SKM-1 (cell line): ENCODE measurements at regions not wholly inside any gene's neighbourhood (a gene's known extent, or its start where the extent isn't known, plus 50 kb on each side); places are given as distances from the start of the nearest gene placed in this dataset.
A peak's percentile ranks its signal among the peaks of the same experiment; 100 is the strongest.
"Not testable (repeated sequence)": the region's sequence is repeated elsewhere in the genome, so short reads cannot be mapped to it uniquely, and the experiment has no call there.

Source experiments
- DNase-seq: peaks from one replicate; lab custom pipeline; 2025; ENCODE audit not compliant: unreplicated experiment; lab: John Stamatoyannopoulos, UW

DNA sequence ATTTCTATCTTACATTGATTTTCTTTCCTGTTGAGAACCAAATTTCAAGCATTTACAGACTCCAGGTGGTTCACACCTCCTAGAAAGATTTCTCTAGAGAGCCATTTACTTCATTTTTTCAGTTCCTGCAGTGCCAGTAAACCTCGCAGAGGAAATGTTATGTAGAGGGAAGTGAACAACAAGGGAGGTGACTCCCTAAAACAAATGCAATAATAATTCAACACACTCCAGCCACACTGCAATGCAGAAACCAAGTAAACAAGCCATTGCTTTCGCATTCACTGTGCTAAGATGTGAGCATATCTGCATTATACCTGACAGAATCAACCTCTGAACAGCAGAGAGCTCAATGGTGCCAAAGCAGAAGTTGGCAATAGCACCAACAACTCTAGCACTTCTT is 215.1 kb downstream of the RBM26 start:
- peak; percentile 21 for DNase-seq

- DNase-seq, result no peak
Measured at GRCh38 chr13:79187917-79188690, 218.0 kb downstream of the RBM26 start.

- no peak for DNase-seq
Measured at GRCh38 chr13:79185580-79185979, 220.5 kb downstream of the RBM26 start.

- DNase-seq, result no peak
Measured at GRCh38 chr13:79183231-79183630, 222.8 kb downstream of the RBM26 start.

DNA sequence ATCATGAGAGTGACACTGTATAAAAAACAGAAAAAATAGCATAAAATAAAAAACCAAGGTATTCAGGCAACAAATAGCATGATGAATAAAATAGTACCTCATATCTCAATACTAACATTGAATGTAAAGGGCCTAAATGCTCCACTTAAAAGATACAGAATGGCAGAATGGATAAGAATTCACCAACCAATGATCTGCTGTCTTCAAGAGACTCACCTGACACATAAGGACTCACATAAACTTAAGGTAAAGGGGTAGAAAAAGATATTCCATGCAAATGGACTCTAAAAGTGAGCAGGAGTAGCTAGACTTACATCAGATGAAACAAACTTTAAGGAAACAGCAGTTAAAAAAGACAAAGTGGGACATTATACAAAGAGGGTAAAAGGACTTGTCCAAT is 232.4 kb downstream of the RBM26 start:
- not testable (repeated sequence) for DNase-seq

- DNase-seq, result not testable (repeated sequence)
Measured at GRCh38 chr13:79172924-79173323, 233.1 kb downstream of the RBM26 start.

- DNase-seq, result no peak
Measured at GRCh38 chr13:79171141-79172061, 234.7 kb downstream of the RBM26 start.

- no peak for DNase-seq
Measured at GRCh38 chr13:79160818-79161217, 245.2 kb downstream of the RBM26 start.

DNA sequence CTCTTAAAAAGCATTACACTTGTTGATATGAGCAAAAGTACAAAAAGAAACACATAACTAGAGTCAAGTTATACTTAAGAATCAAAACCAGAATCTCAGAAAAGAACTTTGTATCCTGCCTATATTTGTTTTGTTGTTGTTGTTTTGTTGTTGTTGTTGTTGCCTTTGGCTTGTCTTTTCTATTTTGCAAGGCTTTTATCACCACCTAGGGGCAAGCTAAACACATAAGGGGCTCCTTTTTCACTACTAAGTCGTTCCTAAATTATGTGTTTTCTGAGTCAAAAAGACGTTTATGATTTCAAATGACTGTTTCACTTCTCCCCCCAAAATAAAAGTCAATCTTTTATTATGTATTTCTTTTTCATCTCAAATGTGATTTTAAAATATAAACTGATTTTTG is 250.2 kb downstream of the RBM26 start:
- no peak for DNase-seq

GRCh38 chr13:79149210-79149609 is 256.8 kb downstream of the RBM26 start:
- DNase-seq, result no peak

GRCh38 chr13:79141082-79141481 is 265.0 kb downstream of the RBM26 start:
- no peak for DNase-seq

DNA sequence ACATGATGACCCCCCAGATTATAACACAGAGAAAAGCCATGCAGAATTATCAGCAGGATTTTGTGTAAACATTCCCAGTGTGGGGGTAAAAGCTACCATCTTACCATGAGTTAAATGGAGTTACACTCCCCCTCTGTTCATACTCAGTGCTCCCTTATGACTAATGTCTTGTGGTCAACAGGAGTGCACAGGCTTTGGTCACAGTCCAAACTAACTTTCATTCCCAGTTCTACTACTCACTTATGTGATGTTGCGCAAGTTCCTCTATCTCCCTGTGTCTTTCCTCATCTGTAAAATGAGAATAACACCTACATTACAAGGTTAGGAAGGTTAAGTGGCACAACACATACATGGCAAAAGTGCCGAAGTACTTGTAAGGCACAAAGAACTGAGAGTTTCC is 277.9 kb downstream of the RBM26 start:
- peak; percentile 90 for DNase-seq

- DNase-seq, result no peak
Measured at GRCh38 chr13:79126706-79127105, 279.3 kb downstream of the RBM26 start.

DNA sequence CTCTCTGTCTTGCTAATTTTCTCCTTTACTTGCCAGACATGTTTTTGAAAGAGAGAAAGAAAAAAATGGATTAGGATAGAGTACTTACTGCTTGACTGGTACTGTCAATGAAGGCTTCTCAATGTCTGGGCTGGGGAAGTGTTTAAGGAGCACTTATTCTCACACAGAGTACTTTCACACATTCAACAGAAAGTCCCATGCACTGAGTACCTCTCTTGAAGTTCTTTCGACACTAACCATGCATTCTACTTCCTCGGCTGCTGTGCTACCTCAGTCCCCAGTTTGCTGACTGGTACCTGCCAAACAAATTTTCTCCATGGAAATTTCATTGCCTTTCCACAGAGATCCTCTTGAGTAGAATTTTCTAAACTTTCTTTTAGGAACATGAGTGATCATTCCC is 281.9 kb downstream of the RBM26 start:
- no peak for DNase-seq

DNA sequence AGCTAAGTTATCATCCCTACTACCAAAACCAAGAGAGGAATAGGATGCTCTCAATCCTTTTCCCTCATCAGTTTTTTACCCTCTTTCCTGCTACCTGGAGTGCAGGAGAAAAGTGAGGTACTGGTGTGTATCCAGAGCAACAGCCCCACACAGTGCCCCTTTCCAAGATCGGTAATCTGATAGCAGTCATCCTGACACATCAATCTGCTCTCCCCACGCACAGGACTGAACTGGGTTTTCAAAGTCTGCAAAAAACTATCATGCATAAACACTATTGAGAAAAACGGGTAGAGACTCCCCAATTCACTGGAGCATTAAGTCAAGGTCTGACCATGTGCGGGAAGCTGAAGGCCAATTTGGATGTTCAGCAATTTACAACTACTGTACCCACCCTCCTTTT is 284.8 kb downstream of the RBM26 start:
- no peak for DNase-seq

DNA sequence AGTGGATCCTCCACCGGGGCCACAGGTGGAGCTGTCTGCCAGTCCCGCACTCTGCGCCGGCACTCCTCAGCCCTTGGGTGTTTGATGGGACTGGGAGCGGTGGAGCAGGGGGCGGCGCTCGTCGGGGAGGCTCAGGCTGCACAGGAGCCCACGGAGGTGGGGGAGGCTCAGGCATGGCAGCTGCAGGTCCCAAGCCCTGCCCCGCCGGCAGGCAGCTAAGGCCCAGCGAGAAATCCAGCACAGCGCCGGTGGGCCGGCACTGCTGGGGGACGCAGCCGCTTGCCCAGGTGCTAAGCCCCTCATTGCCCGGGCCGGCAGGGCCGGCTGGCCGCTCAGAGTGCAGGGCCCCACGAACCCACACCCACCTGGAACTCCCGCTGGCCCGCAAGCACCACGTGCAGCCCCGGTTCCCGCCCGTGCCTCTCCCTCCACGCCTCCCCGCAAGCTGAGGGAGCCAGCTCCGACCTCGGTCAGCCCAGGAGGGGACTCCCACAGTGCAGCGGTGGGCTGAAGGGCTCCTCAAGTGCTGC is 286.4 kb downstream of the RBM26 start:
- no peak for DNase-seq

- no peak for DNase-seq
Measured at GRCh38 chr13:79112016-79112415, 294.0 kb downstream of the RBM26 start.

- DNase-seq, result no peak
Measured at GRCh38 chr13:79108914-79109643, 297.0 kb downstream of the RBM26 start.

DNA sequence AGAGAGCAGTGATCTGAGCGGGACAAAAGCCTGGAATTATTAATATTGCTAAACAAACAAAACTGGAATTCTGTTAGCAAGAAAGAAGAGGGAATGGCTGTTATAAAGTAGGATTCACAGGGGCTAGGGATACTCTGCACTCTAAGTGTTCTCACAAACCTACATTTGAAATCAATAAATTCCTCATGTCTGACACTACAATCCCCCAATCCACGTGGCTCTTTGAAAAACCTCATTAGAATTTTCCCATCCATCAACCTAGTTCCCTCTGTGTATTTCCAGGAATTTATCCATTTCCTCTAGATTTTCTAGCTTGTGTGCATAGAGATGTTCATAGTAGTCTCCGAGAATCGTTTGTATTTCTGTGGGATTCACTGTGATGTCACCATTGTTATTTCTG is 307.5 kb downstream of the RBM26 start:
- no peak for DNase-seq

DNA sequence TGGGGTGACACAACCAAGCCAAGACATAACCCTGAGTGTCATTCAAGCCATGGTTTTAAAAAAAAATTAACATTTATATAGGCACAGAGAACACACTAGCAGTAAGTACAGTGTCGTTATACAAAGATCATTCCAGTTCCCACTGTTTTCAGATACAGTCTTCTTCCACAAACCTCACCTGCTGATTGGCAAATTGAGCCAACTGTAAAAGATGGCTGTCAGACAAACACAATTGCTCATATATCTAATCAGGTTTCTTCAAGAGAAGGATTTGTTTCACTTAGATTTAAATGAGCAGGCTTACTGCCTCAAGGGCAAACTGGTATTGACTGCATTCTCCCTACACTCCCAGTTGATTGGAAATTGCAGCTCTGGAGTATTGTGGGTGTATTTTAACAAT is 308.9 kb downstream of the RBM26 start:
- DNase-seq, result no peak

GRCh38 chr13:79096099-79096498 is 310.0 kb downstream of the RBM26 start:
- DNase-seq, result no peak
